Body of pancreas (tissue), 4 donors: ENCODE measurements at regions not wholly inside any gene's neighbourhood (a gene's known extent, or its start where the extent isn't known, plus 50 kb on each side); places are given as distances from the start of the nearest gene placed in this dataset.

ENCODE experiments used
- CTCF ChIP-seq, 7 experiments: fragments of 450-650 bp in 4 of 7; fragments of 200-600 bp in 3 of 7; sonication (generic) in 3 of 7; IDR thresholded peaks; one replicate each; pipeline ENCODE4 v1.5.1; 2016 to 2019; ENCODE audit warnings: antibody characterized with exemption in 7 of 7
- POLR2A ChIP-seq, 3 donors: fragments of 450-650 bp; IDR thresholded peaks; one replicate each; pipeline ENCODE4 v1.6.1; 2016; ENCODE audit warnings: antibody characterized with exemption in 3 of 3, mild to moderate bottlenecking in 2 of 3

GRCh38 chr2:153109793-153110192, 368.8 kb downstream of the RPRM start:
- TF ChIP-seq CTCF (IDR thresholded peaks at IDR 0.05): no peak
- TF ChIP-seq POLR2A (IDR thresholded peaks at IDR 0.05): no peak
